Epithelial cell of esophagus (primary cell): ENCODE measurements at regions not wholly inside any gene's neighbourhood (a gene's known extent, or its start where the extent isn't known, plus 50 kb on each side); places are given as distances from the start of the nearest gene placed in this dataset.

ENCODE experiments used
- DNase-seq: peaks from one replicate; pipeline ENCODE4 v3.0.0; 2010; ENCODE audit warnings: low read depth
- H3K4me3 ChIP-seq: 2 replicates; pipeline ENCODE4 v1.5.1; 2011; ENCODE audit warnings: mild to moderate bottlenecking, low read length, control low read depth
- CTCF ChIP-seq: IDR thresholded peaks from 2 replicates; pipeline ENCODE4 v1.5.1; 2011; ENCODE audit warnings: low read depth, mild to moderate bottlenecking, low read length, control low read depth, inconsistent platforms; ENCODE audit not compliant: insufficient read depth; ENCODE audit errors: missing control alignments

GRCh38 chr18:41862921-41863320 lies 92.1 kb upstream of the PIK3C3 start:
- H3K4me3 ChIP-seq: no peak overlapping the region
- DNase-seq: no peak
- TF ChIP-seq CTCF: no peak

- no peak for DNase-seq
- TF ChIP-seq CTCF: no peak
- H3K4me3 ChIP-seq: no peak overlapping the region
These were observed 94.0 kb upstream of the PIK3C3 start for GRCh38 chr18:41860987-41861386.

GRCh38 chr18:41858761-41859555 lies 96.1 kb upstream of the PIK3C3 start:
- no peak overlapping the region for H3K4me3 ChIP-seq
- no peak for DNase-seq
- TF ChIP-seq CTCF: no peak

GRCh38 chr18:41853280-41853679 lies 101.8 kb upstream of the PIK3C3 start:
- no peak for DNase-seq
- H3K4me3 ChIP-seq: no peak overlapping the region
- TF ChIP-seq CTCF: no peak

GRCh38 chr18:41850781-41851180 lies 104.3 kb upstream of the PIK3C3 start:
- peak; percentile 56 for DNase-seq
- no peak overlapping the region for H3K4me3 ChIP-seq
- no peak for TF ChIP-seq CTCF

GRCh38 chr18:41849632-41850031 lies 105.4 kb upstream of the PIK3C3 start:
- no peak overlapping the region for H3K4me3 ChIP-seq
- TF ChIP-seq CTCF: no peak
- DNase-seq: no peak

- TF ChIP-seq CTCF: no peak
- peak; percentile 75 for DNase-seq
- H3K4me3 ChIP-seq: no peak overlapping the region
These were observed 109.5 kb upstream of the PIK3C3 start for GRCh38 chr18:41845563-41845962.
